Activated CD4-positive, alpha-beta T cell treated with anti-CD3 and anti-CD28 coated beads, Interleukin-2, Interleukin-4, amounts not matched to agents 100 ng/mL and 50 ng/mL, durations not matched to agents 16 hours and 8 hours (primary cell): ENCODE measurements at regions not wholly inside any gene's neighbourhood (a gene's known extent, or its start where the extent isn't known, plus 50 kb on each side); places are given as distances from the start of the nearest gene placed in this dataset.
"Not testable (repeated sequence)": the region's sequence is repeated elsewhere in the genome, so short reads cannot be mapped to it uniquely, and the experiment has no call there.

Source experiments
- DNase-seq: peaks from one replicate; pipeline ENCODE4 v3.0.0-alpha.2; 2020; ENCODE audit warnings: low spot score

GRCh38 chr9:110025551-110026170 lies 182.3 kb downstream of the C9orf152 start:
- no peak for DNase-seq

- DNase-seq: no peak
Observed at GRCh38 chr9:110027671-110028081, 180.3 kb downstream of the C9orf152 start.

GRCh38 chr9:110028271-110028670 lies 179.7 kb downstream of the C9orf152 start:
- no peak for DNase-seq

- no peak for DNase-seq
Observed at GRCh38 chr9:110028676-110029075, 179.3 kb downstream of the C9orf152 start.

GRCh38 chr9:110029429-110029955 lies 178.5 kb downstream of the C9orf152 start:
- no peak for DNase-seq

DNA sequence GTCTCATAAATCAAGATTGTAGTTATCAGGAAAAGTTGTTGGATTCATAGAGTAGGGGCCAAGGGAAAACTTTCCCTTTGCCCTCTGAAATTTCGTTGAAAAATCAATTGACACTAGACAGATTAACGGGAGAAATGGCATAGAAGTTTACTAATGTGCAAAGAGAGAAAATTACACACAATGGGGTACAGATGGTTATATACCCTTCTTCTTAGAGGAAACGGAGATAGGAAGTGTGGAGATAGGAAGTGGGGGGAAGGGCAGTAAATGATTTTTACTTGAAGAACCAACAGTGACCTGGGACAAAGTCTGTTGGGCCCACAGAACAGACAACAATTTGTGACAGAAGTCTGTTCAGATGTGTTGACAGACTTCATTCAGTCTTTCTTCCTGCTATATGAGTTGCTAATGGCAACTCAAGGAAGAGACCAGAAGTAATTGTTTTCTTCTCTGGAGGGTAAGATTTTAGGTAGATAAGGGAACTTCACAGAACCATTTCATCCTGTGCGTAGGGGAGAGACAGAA lies 177.9 kb downstream of the C9orf152 start:
- no peak for DNase-seq

DNA sequence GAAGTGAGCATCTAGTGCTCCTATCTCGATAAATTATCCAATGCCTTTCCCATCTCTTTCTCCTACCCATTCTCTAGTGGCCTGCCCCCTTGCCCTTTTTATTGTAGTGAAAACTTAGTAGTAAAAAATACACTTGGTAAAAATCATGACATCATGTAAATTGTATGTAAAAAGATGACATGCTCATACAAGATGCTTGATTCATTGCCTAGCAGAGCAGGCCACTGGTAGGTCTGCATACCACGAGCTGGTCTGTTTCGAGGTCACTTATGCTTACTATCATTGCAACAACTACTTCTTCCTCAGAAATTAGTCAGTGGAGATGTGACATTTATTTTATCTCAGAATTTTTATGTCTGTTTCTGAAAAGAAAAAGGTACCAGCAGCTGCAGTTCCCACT lies 177.3 kb downstream of the C9orf152 start:
- no peak for DNase-seq

DNA sequence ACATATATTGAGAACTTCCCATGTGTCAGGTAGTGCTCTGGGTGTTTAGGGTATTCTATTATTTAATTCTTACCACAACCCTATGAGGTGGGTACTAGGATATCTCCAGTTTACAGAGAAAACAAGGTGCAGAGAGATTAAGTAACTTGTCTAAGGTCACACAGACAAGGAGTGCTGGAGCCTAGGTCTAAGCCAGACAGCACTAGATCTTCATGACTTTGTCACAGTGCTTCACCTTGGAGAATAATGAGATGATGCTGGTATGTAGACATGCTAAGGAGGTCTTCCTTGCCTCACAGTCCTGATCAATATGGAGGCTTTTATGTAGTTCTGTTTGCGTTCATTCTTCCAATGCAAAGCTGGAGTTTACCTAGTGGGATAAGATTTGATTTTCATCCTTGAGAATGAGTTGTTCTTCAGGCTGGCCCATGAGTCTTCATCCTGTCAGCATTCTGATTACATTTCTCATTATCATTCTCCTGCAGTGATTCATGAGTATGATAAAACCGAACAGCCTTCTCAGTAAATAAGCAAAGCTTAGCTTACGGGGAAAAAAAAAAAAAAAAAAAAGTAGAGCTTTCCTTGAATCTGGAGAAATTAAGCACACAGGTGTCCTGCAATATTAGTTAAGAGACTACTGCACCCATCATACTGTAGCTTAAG lies 176.3 kb downstream of the C9orf152 start:
- no peak for DNase-seq

DNA sequence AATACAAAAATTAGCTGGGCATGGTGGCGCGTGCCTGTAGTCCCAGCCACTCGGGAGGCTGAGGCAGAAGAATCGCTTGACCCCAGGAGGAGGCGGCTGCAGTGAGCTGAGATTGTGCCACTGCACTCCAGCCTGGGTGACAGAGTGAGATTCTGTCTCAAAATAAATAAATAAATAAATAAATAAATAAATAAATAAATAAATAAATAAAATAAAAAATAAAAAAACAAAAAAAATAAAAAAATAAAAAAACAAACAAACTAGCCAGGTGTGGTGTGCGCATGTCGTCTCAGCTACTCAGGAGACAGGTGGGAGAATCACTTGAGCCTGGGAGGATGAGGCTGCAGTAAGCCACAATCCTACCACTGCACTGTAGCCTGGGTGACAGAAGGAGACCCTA lies 175.4 kb downstream of the C9orf152 start:
- DNase-seq: not testable (repeated sequence)

- no peak for DNase-seq
Observed at GRCh38 chr9:110033869-110034268, 174.1 kb downstream of the C9orf152 start.

- DNase-seq: no peak
Observed at GRCh38 chr9:110036286-110036685, 171.7 kb downstream of the C9orf152 start.

- no peak for DNase-seq
Observed at GRCh38 chr9:110040788-110041187, 167.2 kb downstream of the C9orf152 start.

DNA sequence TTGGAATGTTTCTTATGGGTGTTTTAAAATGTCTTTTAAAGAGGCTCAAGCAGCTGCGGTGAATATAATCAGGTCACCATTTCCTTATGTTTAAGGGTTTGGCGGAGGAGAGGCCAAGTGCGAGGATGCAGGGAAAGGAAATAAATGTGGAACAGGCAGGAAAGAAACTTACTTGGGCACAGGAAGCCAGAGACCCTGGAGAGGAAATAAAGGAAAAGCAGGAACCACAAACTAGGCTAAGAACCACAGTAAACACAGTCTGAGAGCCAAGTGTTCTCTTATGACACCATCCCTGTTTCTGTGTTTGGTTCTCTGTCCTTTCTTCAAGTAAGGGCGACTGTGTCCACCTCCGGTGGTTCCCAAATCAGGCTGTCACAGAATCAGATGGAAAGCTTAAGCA lies 166.5 kb downstream of the C9orf152 start:
- no peak for DNase-seq

DNA sequence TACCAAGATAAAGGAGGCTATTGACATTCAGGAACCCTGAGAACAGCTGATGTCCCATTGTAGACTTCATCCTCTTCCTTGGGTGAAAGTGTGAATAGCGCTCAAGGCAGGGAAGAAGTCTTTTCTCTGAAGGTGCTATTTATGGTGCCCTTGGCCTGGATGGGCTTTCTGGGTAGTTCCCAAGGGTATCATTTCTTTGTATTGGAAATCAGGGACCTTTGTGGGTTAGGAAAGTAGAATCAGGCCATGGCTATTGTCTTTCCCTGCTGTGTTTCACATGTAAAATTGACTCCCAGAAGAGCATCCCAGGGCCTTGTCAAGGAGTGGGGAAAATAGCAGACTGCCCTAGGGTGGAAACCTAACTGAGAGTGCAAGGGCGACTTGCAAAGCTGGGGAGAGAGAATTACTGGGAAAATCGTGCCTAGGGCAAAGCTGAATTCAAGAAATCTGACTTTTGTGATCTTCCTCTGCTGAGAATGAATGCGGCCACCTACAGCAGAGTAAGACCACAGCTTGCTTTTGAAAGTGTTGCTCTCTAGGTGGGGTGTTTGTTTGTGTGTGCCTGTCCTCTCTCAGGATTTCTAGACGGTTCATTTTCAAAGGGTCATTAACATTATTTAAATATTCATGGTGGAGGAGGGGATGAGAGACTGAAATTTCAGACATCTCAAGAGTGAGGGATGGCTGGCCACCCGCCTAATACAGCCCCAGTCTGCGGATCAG lies 160.6 kb downstream of the C9orf152 start:
- no peak for DNase-seq

DNA sequence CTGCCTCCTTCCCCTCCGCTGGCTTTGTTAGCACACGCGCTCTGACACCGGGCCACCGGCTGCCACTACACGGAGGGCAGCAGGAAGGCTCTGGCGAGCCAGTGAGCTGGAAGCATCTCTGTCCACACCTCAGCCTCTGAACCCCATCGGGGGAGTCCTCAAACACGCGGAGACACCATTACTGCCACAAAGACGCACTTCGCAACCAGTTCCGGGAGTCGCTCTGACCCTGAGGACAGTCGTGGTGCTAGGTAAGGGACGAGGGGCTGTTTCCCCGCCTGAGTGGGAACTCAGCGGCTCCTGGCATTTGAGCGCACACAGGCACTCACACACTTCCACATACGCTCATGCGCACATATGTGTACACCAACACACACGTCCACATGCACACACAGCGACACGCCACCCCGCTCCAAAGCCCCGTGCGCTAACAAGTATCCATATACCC lies 160.0 kb downstream of the C9orf152 start:
- DNase-seq: no peak

GRCh38 chr9:110048403-110048975 lies 159.5 kb downstream of the C9orf152 start:
- DNase-seq: peak; percentile 87

DNA sequence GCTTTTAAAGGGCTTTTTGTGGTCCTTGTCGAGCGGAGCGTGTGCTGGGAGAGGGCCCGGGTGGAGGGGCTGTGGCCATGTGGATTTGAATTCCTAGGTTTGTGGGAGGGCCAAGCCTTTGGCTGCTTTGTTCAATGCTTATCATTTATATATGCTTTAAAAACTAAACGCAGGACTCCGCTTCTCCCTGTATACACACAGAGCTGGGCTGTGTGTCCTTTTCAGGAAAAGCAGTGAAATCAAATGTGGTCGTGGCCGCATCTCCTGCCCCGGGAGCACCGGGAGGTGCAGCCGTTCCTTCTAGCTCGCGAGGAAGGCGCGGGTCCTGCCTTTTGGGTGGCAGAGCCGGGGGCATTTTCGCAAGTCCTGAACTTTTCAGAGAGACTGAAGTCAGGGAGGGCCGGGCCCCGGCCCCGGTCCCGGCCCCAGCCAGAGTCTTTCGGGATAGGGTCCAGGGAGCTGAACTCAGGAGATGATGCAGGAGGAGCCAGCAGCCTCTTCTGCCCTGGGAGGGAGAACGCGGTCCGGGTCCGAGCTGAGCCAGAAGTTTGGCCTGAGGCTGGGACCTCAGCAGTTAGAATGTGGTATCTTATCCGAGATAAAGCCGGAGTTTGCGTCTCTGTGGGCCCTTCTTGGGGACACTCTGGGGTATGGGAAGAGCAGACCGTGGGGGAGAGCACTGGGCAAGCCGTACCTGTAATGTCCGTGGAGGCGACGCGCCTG lies 158.8 kb downstream of the C9orf152 start:
- no peak for DNase-seq

DNA sequence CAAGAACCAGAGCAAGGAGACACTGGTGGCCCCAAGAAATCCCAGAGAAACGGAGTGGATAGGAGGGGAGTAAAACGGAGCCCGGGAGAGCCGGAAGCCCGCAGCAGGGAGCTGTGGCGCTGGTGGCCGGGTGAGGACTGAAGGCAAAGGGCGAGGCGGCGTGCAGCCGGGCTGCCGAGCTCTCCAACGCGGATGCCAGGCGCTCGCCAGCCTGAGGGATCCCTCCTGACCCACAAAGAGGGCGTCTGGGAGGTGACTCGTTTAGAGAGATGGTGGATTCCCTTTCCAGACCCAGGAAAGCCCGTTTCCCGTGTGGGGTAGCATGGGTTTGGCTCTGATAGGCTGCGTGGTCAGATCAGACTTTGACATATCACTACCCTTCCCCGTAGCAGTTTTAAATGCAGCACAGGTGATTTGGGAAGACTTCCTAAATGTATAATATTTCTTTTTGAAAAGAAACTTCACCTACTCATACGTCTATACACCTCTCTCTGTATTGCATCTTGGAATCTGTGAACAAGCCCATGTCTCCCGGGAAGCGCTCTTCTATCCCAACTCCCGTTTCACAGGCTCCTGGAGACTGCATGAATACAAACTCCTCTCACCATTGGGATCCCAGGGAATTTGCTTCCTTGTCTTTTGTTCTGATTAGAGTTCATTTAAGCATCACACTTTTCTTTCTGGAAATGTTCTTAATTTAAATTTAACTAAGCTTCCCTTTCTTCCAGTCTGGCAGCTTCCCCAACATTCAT lies 158.1 kb downstream of the C9orf152 start:
- DNase-seq: peak; percentile 32

DNA sequence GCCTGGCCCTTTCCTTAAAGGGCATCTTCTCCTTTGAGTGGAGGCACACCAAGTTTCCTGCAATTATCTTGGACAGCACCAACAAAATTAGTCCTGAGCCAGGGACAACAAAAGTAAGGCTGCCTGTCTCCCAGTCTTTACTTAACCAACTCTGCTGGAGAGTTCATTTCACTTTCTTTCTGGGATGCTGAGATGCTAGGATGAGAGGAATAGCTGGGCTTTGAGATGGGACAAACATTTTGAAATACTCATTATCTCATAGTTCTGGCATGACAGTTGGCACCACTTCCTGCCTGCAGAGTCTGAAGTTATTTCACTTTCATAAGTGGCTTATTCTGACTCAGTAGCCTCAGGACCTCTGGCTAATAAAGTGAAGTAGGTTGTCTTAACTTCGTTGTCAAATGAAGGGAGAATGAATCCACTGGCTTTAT lies 157.0 kb downstream of the C9orf152 start:
- DNase-seq: peak; percentile 78

DNA sequence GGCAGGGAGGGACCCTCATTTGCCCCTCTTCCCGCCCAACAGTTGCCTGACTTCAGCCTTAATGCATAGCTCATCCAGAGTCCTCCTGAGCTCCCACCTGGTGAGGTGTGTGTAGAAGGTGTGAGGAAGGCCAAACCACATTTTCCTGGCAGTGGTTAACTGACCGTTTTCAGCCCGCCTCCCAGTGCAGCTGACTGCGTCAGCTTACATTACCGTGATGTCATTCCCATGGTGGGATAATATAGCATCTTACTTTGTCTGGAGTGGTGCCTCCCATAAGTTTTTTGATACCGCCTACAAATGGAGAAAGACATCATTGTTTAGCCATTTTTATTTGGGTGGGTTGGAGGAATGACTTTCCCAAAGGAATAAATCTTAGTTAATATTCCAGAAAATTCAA lies 151.9 kb downstream of the C9orf152 start:
- no peak for DNase-seq
